K562 (cell line): ENCODE measurements at regions not wholly inside any gene's neighbourhood (a gene's known extent, or its start where the extent isn't known, plus 50 kb on each side); places are given as distances from the start of the nearest gene placed in this dataset.

Source experiments
- CTBP1 ChIP-seq: fragments of 450-650 bp; IDR thresholded peaks from 2 replicates; pipeline ENCODE4 v1.6.1; 2016; ENCODE audit warnings: borderline replicate concordance
- DNMT1 ChIP-seq: fragments of 450-650 bp; IDR thresholded peaks from 2 replicates; pipeline ENCODE4 v1.6.1; 2016; ENCODE audit warnings: antibody characterized with exemption, mild to moderate bottlenecking
- EP300 ChIP-seq: IDR thresholded peaks from 2 replicates; pipeline ENCODE4 v1.6.1; 2012; ENCODE audit warnings: low read length, improper control_type of control experiment
- FOXP1 ChIP-seq: sonication (generic); formaldehyde crosslinking; IDR thresholded peaks from 2 replicates; pipeline ENCODE4 v1.8.0; 2022; ENCODE audit warnings: mild to moderate bottlenecking, missing genetic modification reagents
- GATAD2A ChIP-seq: fragments of 450-650 bp; IDR thresholded peaks from 2 replicates; pipeline ENCODE4 v1.6.1; 2017
- HOXB6 ChIP-seq: fragments of 250-450 bp; sonication (Bioruptor Pico); IDR thresholded peaks from 2 replicates; pipeline ENCODE4 v1.5.1; 2022; ENCODE audit warnings: mild to moderate bottlenecking, borderline replicate concordance
- KDM1A ChIP-seq, 2 experiments: fragments of 450-650 bp; IDR thresholded peaks; 2 replicates each; pipeline ENCODE4 v1.6.1; 2016; ENCODE audit warnings: mild to moderate bottlenecking in 2 of 2
- MIER1 ChIP-seq: fragments of 450-650 bp; IDR thresholded peaks from 2 replicates; pipeline ENCODE4 v1.6.1; 2016; ENCODE audit warnings: antibody characterized with exemption, mild to moderate bottlenecking, low read depth
- NFIC ChIP-seq: fragments of 450-650 bp; IDR thresholded peaks from 2 replicates; pipeline ENCODE4 v1.6.1; 2017; ENCODE audit warnings: mild to moderate bottlenecking, inconsistent platforms
- NR2C1 ChIP-seq, 2 experiments: fragments of 450-650 bp; IDR thresholded peaks; 2 replicates each; pipeline ENCODE4 v1.6.1; 2017; ENCODE audit warnings: mild to moderate bottlenecking in 2 of 2, antibody characterized with exemption in 1 of 2, inconsistent platforms in 1 of 2, missing compliant biosample characterization in 1 of 2, missing genetic modification characterization in 1 of 2
- RBM17 ChIP-seq: fragments of 200-400 bp; formaldehyde crosslinking; IDR thresholded peaks from 2 replicates; pipeline ENCODE4 v1.6.1; 2017; ENCODE audit warnings: low read depth, mild to moderate bottlenecking, low read length, borderline replicate concordance
- TAF1 ChIP-seq: IDR thresholded peaks from 2 replicates; pipeline ENCODE4 v1.6.1; 2011; ENCODE audit warnings: mild to moderate bottlenecking, low read length, moderate library complexity; ENCODE audit not compliant: insufficient read depth, control insufficient read depth, severe bottlenecking; ENCODE audit errors: extremely low read depth
- TEAD4 ChIP-seq, 2 experiments: sonication (generic) in 1 of 2; formaldehyde crosslinking in 1 of 2; IDR thresholded peaks; 2 replicates each; pipeline versions ENCODE4 v1.6.1 to v1.8.0; 2012 to 2022; ENCODE audit warnings: borderline replicate concordance in 1 of 2, inconsistent platforms in 1 of 2, low read length in 1 of 2, mild to moderate bottlenecking in 1 of 2, missing genetic modification reagents in 1 of 2
- XRCC4 ChIP-seq: IDR thresholded peaks from one replicate; pipeline ENCODE4 v1.6.1; 2011; ENCODE audit not compliant: insufficient read depth, insufficient read length; ENCODE audit errors: extremely low read depth
- ZNF146 ChIP-seq: IDR thresholded peaks from one replicate; pipeline ENCODE4 v1.6.1; 2018; ENCODE audit warnings: missing compliant biosample characterization; ENCODE audit not compliant: unreplicated experiment
- ZNF239 ChIP-seq: fragments of 250-450 bp; sonication (Bioruptor Pico); IDR thresholded peaks from 2 replicates; pipeline ENCODE4 v1.4.0; 2020; ENCODE audit warnings: mild to moderate bottlenecking
- ZNF436 ChIP-seq: fragments of 250-450, 450-650 bp; sonication (Bioruptor Pico); formaldehyde crosslinking; IDR thresholded peaks from 2 replicates; pipeline ENCODE4 v1.7.0; 2020; ENCODE audit warnings: mild to moderate bottlenecking
- ZNF695 ChIP-seq: fragments of 450-650 bp; formaldehyde crosslinking; IDR thresholded peaks from 2 replicates; pipeline ENCODE4 v1.4.0; 2020; ENCODE audit warnings: mild to moderate bottlenecking, moderate library complexity
- ZNF707 ChIP-seq: fragments of 250-450 bp; sonication (Bioruptor Pico); conservative IDR thresholded peaks from 2 replicates; pipeline ENCODE4 v1.8.0; 2022; ENCODE audit warnings: inconsistent platforms, mild to moderate bottlenecking, moderate library complexity
- TF ChIP-seq, protein P1 (sequence below): fragments of 450-650 bp; IDR thresholded peaks from 2 replicates; pipeline ENCODE4 v1.6.1; 2016; ENCODE audit warnings: low read depth, mild to moderate bottlenecking, moderate library complexity
- TF ChIP-seq, protein P2 (sequence below): IDR thresholded peaks from 2 replicates; pipeline ENCODE4 v1.6.1; 2011; ENCODE audit warnings: borderline replicate concordance, low read depth, mild to moderate bottlenecking, moderate library complexity, low read length; ENCODE audit not compliant: insufficient read depth, poor library complexity, severe bottlenecking
- TF ChIP-seq, protein P3 (sequence below): sonication (generic); formaldehyde crosslinking; IDR thresholded peaks from 2 replicates; pipeline ENCODE4 v1.8.0; 2022; ENCODE audit warnings: mild to moderate bottlenecking, missing genetic modification reagents, borderline replicate concordance

DNA sequence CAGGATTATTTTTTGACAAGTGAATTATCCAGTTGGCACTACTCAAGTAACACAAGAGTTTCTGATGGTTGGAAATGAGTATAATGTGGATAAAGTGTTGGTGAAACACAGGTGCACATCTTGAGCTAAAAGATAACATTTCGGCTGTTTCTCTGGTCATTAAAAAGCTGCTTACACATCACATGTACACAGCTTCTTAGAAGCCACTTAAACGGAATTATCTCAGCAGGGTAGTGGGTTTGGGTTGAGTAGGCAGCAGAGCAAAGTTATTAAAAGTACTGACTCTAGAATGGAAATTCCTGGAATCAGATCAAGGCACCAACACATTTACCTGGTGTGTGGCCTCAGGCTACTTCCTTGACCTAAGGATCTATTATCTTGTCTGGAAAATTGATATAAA is 55.4 kb upstream of the RASSF6 start (continued):
- no peak for TF ChIP-seq CTBP1
- TF ChIP-seq RBM17, result no peak
- no peak for TF ChIP-seq ZNF436 (CRISPR knock-in tag)
- peak; percentile 77; the same call in 1 of the 2 replicates for TF ChIP-seq TEAD4 (IDR thresholded peaks at IDR 0.05; ENCODE audit: low read length)
- TF ChIP-seq TEAD4 (CRISPR knock-in tag; IDR thresholded peaks at IDR 0.05; ENCODE audit: borderline replicate concordance), result no peak
- TF ChIP-seq NR2C1 (IDR thresholded peaks at IDR 0.05), result no peak
- no peak for TF ChIP-seq NR2C1 (tag; IDR thresholded peaks at IDR 0.05)
- no peak for TF ChIP-seq HOXB6 (CRISPR knock-in tag)
- no peak for TF ChIP-seq FOXP1 (CRISPR knock-in tag)
- no peak for TF ChIP-seq ZNF695 (CRISPR knock-in tag)
- TF ChIP-seq TAF1, result no peak
- TF ChIP-seq KDM1A (IDR thresholded peaks at IDR 0.05), result 0 out of 4 replicates have a peak, but pooled peaks of 1 of the 2 experiments have one; percentile 18
- TF ChIP-seq, protein P1, sequence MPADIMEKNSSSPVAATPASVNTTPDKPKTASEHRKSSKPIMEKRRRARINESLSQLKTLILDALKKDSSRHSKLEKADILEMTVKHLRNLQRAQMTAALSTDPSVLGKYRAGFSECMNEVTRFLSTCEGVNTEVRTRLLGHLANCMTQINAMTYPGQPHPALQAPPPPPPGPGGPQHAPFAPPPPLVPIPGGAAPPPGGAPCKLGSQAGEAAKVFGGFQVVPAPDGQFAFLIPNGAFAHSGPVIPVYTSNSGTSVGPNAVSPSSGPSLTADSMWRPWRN, result no peak
- TF ChIP-seq XRCC4, result no peak
- TF ChIP-seq EP300, result peak; percentile 43; the same call in 1 of the 2 replicates
- TF ChIP-seq NFIC, result no peak
- no peak for TF ChIP-seq ZNF146
- no peak for TF ChIP-seq ZNF239 (CRISPR knock-in tag)
- no peak for TF ChIP-seq DNMT1
- TF ChIP-seq, protein P2, sequence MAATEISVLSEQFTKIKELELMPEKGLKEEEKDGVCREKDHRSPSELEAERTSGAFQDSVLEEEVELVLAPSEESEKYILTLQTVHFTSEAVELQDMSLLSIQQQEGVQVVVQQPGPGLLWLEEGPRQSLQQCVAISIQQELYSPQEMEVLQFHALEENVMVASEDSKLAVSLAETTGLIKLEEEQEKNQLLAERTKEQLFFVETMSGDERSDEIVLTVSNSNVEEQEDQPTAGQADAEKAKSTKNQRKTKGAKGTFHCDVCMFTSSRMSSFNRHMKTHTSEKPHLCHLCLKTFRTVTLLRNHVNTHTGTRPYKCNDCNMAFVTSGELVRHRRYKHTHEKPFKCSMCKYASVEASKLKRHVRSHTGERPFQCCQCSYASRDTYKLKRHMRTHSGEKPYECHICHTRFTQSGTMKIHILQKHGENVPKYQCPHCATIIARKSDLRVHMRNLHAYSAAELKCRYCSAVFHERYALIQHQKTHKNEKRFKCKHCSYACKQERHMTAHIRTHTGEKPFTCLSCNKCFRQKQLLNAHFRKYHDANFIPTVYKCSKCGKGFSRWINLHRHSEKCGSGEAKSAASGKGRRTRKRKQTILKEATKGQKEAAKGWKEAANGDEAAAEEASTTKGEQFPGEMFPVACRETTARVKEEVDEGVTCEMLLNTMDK, result no peak
- TF ChIP-seq ZNF707 (CRISPR knock-in tag), result no peak
- no peak for TF ChIP-seq MIER1
- no peak for TF ChIP-seq GATAD2A
- TF ChIP-seq, protein P3, sequence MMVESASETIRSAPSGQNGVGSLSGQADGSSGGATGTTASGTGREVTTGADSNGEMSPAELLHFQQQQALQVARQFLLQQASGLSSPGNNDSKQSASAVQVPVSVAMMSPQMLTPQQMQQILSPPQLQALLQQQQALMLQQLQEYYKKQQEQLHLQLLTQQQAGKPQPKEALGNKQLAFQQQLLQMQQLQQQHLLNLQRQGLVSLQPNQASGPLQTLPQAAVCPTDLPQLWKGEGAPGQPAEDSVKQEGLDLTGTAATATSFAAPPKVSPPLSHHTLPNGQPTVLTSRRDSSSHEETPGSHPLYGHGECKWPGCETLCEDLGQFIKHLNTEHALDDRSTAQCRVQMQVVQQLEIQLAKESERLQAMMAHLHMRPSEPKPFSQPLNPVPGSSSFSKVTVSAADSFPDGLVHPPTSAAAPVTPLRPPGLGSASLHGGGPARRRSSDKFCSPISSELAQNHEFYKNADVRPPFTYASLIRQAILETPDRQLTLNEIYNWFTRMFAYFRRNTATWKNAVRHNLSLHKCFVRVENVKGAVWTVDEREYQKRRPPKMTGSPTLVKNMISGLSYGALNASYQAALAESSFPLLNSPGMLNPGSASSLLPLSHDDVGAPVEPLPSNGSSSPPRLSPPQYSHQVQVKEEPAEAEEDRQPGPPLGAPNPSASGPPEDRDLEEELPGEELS (CRISPR knock-in tag), result no peak
